KOPT-K1 (cell line): ENCODE measurements at regions not wholly inside any gene's neighbourhood (a gene's known extent, or its start where the extent isn't known, plus 50 kb on each side); places are given as distances from the start of the nearest gene placed in this dataset.

Source experiments
- H3K27ac ChIP-seq: fragments of 200-600 bp; sonication (generic); 2 replicates; pipeline ENCODE4 v1.5.1; 2016; ENCODE audit warnings: antibody characterized with exemption, mild to moderate bottlenecking, low read depth, low read length; ENCODE audit not compliant: poor library complexity, severe bottlenecking
- H3K36me3 ChIP-seq: fragments of 200-600 bp; sonication (generic); 2 replicates; pipeline ENCODE4 v1.5.1; 2017; ENCODE audit warnings: antibody characterized with exemption, mild to moderate bottlenecking, low read length, moderate library complexity; ENCODE audit not compliant: insufficient read depth
- H3K9me3 ChIP-seq: fragments of 200-600 bp; sonication (generic); 2 replicates; pipeline ENCODE4 v1.5.1; 2017; ENCODE audit warnings: antibody characterized with exemption, low read length, mild to moderate bottlenecking; ENCODE audit not compliant: insufficient read depth, poor library complexity, severe bottlenecking

GRCh38 chr9:107858260-107858659 is 368.7 kb upstream of the KLF4 start:
- H3K9me3 ChIP-seq, result peaks cover 5% of the 10 kb centered on the region
- H3K27ac ChIP-seq, result no peak overlapping the region

DNA sequence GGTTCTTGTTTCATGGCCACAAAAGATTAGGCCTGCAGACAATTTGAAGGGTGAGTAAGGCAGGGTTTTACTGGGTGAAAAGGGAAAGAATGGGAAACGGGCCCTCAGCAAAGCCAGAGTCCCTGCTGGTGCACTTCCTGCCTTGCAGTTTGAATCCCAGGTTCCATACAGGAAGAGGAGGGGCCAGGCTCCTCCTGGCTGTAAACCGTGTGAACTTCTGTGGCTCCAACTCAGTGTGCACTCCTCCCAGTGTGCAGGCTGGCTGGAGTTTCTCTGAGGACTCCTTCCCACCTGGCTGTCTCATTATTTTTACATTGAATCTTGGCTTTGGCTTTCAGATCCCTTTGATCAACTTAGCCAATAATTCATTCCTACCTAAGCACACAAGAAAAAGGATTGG is 367.1 kb upstream of the KLF4 start:
- Histone ChIP-seq H3K36me3 (no peaks in the 10 kb centered on the region), H3K9me3 (peaks cover 5% of the 10 kb centered on the region), H3K27ac (no peak overlapping the region)

More at GRCh38 chr9:107858260-107858659, 368.7 kb upstream of the KLF4 start:
- no peaks in the 10 kb centered on the region for H3K36me3 ChIP-seq

- H3K36me3 ChIP-seq, result no peaks in the 10 kb centered on the region
- no peak overlapping the region for H3K27ac ChIP-seq
- peaks cover 5% of the 10 kb centered on the region for H3K9me3 ChIP-seq
Measured at GRCh38 chr9:107855164-107855563, 365.6 kb upstream of the KLF4 start.

DNA sequence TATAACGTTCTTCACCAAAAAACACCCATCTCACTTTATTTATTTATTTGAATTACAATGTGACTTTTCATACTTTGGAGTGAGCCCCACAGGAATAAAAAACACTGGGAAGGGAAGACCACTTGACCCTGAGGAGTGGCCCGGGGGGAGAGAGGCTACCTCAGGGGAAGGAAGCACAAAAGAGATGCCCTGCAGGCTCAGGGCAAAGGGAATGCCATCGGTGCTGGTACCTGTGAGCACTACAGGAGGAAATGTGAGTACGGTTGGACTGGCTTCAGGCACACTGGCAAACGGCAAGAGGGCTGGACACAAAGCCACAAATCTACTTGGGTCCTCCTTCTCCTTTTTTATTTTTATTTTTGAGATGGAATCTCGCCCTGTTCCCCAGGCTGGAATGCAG is 363.9 kb upstream of the KLF4 start:
- no peak overlapping the region for H3K27ac ChIP-seq
- peaks cover 5% of the 10 kb centered on the region for H3K9me3 ChIP-seq
- no peaks in the 10 kb centered on the region for H3K36me3 ChIP-seq

DNA sequence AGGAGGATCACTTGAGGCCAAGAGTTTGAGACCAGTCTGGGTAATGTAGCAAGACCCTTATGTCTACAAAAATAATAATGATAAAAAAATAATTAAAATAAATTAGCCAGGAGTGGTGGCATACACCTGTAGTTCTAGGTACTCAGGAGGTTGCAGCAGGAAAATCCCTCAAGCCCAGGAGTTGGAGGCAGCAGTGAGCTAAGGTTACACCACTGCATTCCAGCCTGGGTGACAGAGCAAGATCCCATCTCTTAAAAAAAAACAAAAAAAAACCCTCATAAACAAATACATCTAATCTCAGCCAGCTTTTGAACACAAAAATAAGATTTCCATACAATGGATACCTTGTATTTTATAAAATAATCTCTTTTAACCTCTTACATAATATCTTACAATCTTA is 363.3 kb upstream of the KLF4 start:
- Histone ChIP-seq H3K9me3 (peaks cover 5% of the 10 kb centered on the region), H3K36me3 (no peaks in the 10 kb centered on the region)

GRCh38 chr9:107850653-107851052 is 361.1 kb upstream of the KLF4 start:
- Histone ChIP-seq H3K27ac (no peak overlapping the region), H3K36me3 (no peaks in the 10 kb centered on the region), H3K9me3 (peaks cover 5% of the 10 kb centered on the region)

More for the DNA sequence above, 363.3 kb upstream of the KLF4 start:
- no peak overlapping the region for H3K27ac ChIP-seq

- H3K36me3 ChIP-seq, result no peaks in the 10 kb centered on the region
- no peak overlapping the region for H3K27ac ChIP-seq
- H3K9me3 ChIP-seq, result no peaks in the 10 kb centered on the region
Measured at GRCh38 chr9:107847978-107848964, 358.7 kb upstream of the KLF4 start.

- Histone ChIP-seq H3K9me3 (no peaks in the 10 kb centered on the region), H3K36me3 (no peaks in the 10 kb centered on the region), H3K27ac (no peak overlapping the region)
Measured at GRCh38 chr9:107842530-107842929, 353.0 kb upstream of the KLF4 start.

DNA sequence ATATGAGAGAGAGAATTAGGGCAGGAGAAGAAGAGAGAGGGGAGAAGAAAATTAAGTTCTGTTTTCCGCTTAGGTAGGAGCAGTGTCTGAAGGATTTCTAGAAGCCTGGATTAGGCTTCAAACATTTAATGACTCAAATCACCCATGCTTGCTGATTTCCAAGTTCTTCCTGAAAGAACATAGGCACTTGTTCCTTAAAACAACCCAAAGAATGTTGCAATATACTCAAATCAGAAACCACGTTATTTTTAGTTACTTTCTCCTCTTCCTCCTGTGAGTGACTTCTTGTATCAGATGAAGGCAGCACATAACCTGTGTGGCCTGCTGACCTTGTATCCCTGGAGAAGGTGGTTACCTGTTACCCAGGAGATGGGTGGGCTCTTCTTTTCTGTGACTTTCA is 351.5 kb upstream of the KLF4 start:
- Histone ChIP-seq H3K36me3 (no peaks in the 10 kb centered on the region), H3K27ac (no peak overlapping the region), H3K9me3 (no peaks in the 10 kb centered on the region)

GRCh38 chr9:107839371-107839770 is 349.8 kb upstream of the KLF4 start:
- Histone ChIP-seq H3K9me3 (no peaks in the 10 kb centered on the region), H3K27ac (no peak overlapping the region)

GRCh38 chr9:107838766-107839165 is 349.2 kb upstream of the KLF4 start:
- no peak overlapping the region for H3K27ac ChIP-seq
- no peaks in the 10 kb centered on the region for H3K9me3 ChIP-seq
- H3K36me3 ChIP-seq, result no peaks in the 10 kb centered on the region

More at GRCh38 chr9:107839371-107839770, 349.8 kb upstream of the KLF4 start:
- no peaks in the 10 kb centered on the region for H3K36me3 ChIP-seq

- Histone ChIP-seq H3K9me3 (no peaks in the 10 kb centered on the region), H3K27ac (no peak overlapping the region), H3K36me3 (no peaks in the 10 kb centered on the region)
Measured at GRCh38 chr9:107836300-107836699, 346.7 kb upstream of the KLF4 start.

DNA sequence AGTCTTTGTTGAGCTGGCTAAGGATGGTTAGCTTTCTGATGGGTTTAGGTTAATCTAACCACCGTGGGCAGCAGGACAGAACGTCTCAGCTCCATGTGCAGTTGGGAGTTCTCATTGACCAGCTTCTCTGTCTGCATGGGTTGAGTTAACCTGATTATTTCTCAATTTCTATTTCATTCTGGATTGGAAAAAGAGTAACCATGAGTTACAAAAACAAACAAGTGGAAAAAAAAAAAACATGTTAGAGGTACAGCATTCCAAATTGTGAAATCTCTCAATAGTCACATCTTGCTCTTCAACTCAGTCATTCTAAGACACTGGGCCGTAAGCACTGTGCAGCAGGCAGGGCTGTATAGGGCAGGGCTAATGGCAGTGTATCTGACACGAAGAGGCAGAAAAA is 343.7 kb upstream of the KLF4 start:
- H3K36me3 ChIP-seq, result no peaks in the 10 kb centered on the region
- H3K27ac ChIP-seq, result no peak overlapping the region

DNA sequence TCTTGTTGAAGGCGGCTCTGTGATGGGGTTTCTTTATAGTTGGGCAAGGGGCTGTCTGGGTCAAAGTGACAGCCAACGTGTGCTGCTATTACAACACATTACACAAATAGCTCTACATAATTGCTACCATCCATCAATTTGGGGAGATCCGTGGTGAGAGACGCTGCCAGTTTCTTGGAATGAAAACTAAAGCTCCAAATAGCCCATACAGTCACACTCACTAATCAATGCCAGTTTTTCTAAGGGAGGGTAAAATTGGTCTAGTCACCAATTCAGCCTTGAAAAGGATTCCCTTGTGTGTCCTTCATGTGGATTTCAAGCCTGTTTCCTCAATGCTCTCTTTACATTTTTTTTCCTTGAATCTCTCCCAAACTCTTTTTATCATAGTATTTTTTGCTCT is 343.3 kb upstream of the KLF4 start:
- H3K27ac ChIP-seq, result no peak overlapping the region
- H3K9me3 ChIP-seq, result no peaks in the 10 kb centered on the region

More for the DNA sequence above, 343.7 kb upstream of the KLF4 start:
- H3K9me3 ChIP-seq, result no peaks in the 10 kb centered on the region

GRCh38 chr9:107830479-107830878 is 340.9 kb upstream of the KLF4 start:
- no peak overlapping the region for H3K27ac ChIP-seq
- no peaks in the 10 kb centered on the region for H3K36me3 ChIP-seq
- H3K9me3 ChIP-seq, result no peaks in the 10 kb centered on the region

More for the DNA sequence above, 343.3 kb upstream of the KLF4 start:
- no peaks in the 10 kb centered on the region for H3K36me3 ChIP-seq

- no peaks in the 10 kb centered on the region for H3K36me3 ChIP-seq
Measured at GRCh38 chr9:107827884-107828283, 338.3 kb upstream of the KLF4 start.

More at GRCh38 chr9:107827884-107828283, 338.3 kb upstream of the KLF4 start:
- Histone ChIP-seq H3K27ac (no peak overlapping the region), H3K9me3 (no peaks in the 10 kb centered on the region)
